SU-DHL-6 (cell line): ENCODE measurements at regions not wholly inside any gene's neighbourhood (a gene's known extent, or its start where the extent isn't known, plus 50 kb on each side); places are given as distances from the start of the nearest gene placed in this dataset.

Source experiments
- CTCF ChIP-seq: fragments of 200-600 bp; sonication (generic); IDR thresholded peaks from one replicate; pipeline ENCODE4 v1.5.1; 2017; ENCODE audit warnings: antibody characterized with exemption, mild to moderate bottlenecking, low read length, moderate library complexity; ENCODE audit not compliant: insufficient read depth, poor library complexity, severe bottlenecking
- EZH2phosphoT487 ChIP-seq: fragments of 200-600 bp; sonication (generic), shearing (Covaris generic); conservative IDR thresholded peaks from 2 replicates; pipeline ENCODE4 v1.6.1; 2018; ENCODE audit warnings: mild to moderate bottlenecking, antibody characterized with exemption, low read length, moderate library complexity, mixed read lengths

- TF ChIP-seq CTCF (no peak), EZH2phosphoT487 (no peak)
Measured at GRCh38 chr2:237000481-237000880, 85.2 kb upstream of the COPS8 start.
